Right ventricle myocardium superior (tissue), 1 donor: ENCODE measurements at regions not wholly inside any gene's neighbourhood (a gene's known extent, or its start where the extent isn't known, plus 50 kb on each side); places are given as distances from the start of the nearest gene placed in this dataset.
"Not testable (repeated sequence)": the region's sequence is repeated elsewhere in the genome, so short reads cannot be mapped to it uniquely, and the experiment has no call there.

Experiments
- ATAC-seq: fragments of 200-7000 bp; cut with Tn5 transposase; one replicate; pipeline ENCODE4 v1.9.1; 2020; ENCODE audit warnings: mild to moderate bottlenecking; ENCODE audit not compliant: poor library complexity
- DNase-seq: peaks from one replicate; pipeline ENCODE4 v3.0.0-alpha.2; 2020
- intact Hi-C: fragments of 100-400 bp; cut with DNase I; formaldehyde crosslinking; loops from one replicate; pipeline ENCODE4 v1.11.2; 2022
- donor health status: DM: no; HTN: yes; CAD: no; lungs with severe emphysema.

DNA sequence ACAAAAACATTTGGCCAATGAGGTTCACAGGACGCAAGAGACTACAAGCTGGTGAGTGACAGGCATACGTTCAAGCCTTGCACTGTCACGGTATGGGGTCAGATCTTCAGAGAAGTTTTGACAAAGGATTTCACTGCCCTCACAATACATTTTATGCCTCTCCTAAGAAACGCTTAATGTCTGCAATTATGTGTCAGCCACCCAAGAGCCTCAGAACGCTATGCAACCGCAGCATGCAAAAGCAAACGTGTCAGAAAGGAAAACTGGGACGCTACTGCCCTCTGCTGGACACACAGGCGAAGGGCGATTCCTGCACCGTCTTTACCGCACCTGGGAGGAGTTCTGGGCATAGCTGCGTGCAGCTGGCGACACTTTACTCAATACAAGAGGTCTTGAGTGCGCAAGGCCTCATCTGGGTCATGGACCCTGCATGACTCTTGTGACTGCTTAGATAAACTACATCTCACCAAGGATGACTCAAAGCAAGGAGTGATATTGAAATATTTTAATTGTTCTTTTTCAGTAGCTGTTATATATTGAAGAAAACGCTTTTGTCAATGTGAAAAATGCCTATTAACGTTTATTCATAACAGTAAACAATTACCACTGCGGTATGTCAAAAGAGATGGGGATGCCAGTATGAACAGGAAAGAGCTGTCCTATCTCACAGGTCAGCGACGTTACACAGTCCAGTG, 147.6 kb upstream of the FRG1 start:
- peak; percentile 76 for DNase-seq
- ATAC-seq = peak; percentile 98
- intact Hi-C loops = no loop called here

DNA sequence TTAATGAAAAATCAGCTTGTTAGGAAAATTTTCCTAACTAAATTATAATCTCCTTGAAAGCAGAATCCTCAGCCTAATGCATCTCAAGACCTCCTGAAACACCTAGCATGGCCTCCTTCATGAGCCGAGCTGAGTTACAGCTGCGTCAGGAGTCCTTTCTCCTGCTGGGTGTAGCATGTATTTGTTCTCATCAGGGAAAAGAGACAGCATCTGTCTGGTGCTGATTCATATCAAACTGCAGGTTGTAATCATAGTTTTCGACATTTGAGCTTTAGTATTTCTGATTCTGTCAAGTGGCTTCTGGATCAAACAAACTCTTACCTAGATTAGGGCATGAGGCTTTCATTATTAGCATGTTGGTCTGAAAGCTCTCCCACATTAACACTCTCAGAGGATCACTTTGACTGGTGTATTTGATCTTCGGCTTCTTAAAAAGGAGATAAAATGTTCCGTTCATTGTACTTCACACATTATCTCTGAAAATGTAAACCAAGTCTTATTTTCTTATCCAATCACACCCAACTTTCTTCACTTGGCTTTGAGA, 140.1 kb upstream of the FRG1 start:
- intact Hi-C loops = no loop called here
- DNase-seq = no peak
- ATAC-seq = no peak

DNA sequence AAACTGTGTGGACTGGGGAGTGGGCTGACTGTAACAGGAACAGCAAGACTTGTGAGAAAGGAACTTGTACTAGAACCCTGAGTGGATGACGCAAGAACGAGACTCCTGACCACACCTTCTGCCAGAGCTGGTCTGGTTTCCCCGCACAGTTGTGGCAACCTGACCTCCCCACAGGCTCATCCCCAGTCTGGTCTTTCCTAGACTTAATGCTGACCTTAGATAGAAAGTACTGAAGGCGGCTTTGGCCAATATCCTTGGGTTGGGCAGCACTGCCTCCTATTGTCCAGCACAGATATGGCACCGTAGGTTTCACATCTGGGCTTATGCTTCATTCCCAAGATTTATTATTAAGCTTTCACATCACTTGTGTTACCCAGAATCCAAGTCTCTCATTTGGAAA, 137.8 kb upstream of the FRG1 start:
- intact Hi-C loops = no loop called here
- no peak for DNase-seq
- ATAC-seq = no peak

DNA sequence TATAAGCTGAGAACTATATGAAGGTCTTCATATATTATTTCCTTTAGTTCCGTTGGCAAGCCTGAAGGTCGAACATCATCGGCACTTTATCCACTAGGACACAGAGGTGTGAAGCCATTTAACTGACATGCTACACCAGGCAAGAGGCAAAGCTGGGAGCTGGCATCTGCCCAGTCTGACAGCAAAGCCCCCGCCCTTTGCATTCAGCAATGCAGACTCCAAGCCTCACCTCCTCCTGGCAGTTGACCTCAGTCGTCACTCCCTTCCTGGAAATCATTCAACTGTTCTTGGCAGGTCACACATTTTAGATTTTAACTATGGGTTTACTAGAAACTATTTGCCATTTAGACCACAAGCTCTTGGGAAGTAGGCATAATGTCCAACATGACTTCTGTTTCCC, 135.8 kb upstream of the FRG1 start:
- ATAC-seq (peak; percentile 88), DNase-seq (peak; percentile 68)
- intact Hi-C loops = no loop called here

DNA sequence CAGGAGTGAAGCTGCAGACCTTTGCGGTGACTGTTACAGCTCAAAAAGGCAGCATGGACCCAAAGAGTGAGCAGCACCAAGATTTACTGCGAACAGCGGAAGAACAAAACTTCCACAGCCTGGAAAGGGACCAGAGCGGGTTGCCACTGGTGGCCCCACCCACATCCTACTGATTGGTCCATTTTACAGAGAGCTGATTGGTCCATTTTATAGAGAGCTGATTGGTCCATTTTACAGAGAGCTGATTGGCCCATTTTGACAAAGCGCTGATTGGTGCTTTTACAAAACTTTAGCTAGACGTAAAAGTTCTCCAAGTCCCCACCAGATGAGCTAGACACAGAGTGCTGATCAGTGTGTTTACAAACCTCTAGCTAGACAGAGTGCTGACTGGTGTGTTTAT, 134.2 kb upstream of the FRG1 start:
- intact Hi-C loops = no loop called here
- ATAC-seq = no peak
- DNase-seq = no peak

DNA sequence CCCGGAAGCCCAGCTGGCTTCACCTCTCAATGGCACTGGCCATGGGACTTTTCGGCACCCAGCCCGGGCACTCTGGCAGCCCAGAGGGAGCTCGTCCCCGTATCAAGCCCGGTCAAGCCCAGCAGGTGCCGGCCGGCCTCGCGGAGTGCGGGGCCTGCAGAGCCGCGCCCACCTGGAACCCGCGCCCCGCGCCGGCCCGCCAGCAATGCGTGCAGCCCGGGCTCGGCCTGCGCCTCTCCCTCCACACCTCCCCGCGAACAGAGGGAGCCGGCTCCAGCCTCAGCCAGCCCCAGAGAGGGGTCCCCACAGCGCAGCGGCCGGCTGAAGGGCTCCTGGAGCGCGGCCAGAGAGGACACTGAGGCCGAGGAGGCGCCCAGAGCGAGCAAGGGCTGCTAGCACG, 133.6 kb upstream of the FRG1 start:
- ATAC-seq (no peak), DNase-seq (no peak)
- intact Hi-C loops = no loop called here

DNA sequence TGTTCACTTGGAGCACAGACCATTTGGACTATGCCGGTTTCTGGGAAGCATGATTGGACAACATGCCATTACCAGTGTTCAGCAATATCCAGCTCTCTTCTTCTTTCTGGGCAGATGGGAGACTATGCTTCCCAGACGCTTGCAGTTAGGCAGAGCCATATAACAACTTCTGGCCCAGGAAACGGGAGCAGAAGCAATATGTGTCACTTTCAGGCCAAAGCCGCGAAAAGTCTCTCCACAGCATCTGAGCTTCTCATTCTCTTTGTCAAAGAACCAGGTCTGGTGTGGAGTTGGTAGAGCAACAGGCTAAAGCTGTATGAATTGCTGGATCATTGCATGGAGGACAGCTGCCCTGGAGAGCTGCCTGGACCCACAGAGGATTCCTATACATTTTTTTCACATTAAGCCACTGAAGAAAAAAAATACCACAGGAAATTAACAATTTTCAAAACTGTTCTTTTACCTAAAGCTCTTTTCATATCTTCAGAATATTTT, 131.4 kb upstream of the FRG1 start:
- DNase-seq (no peak), ATAC-seq (no peak)
- intact Hi-C loops = no loop called here

DNA sequence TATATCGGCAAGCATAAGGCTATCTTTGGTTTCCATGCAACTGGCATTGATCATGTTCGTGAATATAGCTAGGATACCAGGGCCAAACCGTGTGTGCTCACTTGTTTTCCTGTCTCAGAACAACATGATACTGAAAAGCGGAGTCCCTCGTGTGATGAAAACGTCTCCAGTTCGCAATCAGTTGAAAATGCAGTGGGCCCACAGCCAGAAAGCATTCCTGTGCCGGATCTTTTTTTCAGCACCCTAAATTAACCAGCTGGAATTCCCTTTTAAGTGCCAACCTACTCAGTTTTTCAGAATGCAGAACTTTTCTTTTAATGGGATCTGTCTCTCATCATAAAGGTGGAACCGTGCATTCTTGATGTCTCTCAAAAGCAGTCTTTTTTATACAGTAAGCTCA, 130.8 kb upstream of the FRG1 start:
- ATAC-seq (peak; percentile 14), DNase-seq (no peak)
- intact Hi-C loops = no loop called here

DNA sequence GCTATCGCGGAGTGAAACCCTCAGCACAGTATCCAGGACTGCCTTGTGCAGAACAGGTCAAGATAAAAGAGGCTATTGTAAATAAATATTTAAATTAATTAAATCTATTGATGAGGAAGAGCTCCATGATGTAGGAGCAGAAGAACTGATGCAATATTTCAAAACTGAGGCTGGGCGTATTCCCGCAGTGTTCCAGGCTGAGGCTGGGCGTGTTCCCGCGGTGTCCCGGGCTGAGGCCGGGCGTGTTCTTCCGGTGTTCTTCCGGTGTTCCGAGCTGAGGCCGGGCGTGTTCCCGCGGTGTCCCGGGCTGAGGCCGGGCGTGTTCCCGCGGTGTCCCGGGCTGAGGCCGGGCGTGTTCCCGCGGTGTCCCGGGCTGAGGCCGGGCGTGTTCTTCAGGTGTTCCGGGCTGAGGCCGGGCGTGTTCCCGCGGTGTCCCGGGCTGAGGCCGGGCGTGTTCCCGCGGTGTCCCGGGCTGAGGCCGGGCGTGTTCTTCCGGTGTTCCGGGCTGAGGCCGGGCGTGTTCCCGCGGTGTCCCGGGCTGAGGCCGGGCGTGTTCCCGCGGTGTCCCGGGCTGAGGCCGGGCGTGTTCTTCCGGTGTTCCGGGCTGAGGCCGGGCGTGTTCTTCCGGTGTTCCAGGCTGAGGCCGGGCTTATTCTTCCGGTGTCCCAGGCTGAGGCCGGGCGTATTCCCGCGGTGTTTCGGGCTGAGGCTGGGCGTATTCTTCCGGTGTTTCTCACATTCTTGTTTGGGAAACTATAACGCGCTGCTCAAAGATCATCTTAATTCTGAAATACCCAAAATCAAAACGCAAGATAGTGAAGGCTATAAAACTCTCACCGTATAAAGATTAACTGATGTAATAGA, 130.1 kb upstream of the FRG1 start:
- intact Hi-C loops, ATAC-seq, DNase-seq: not testable (repeated sequence)

DNA sequence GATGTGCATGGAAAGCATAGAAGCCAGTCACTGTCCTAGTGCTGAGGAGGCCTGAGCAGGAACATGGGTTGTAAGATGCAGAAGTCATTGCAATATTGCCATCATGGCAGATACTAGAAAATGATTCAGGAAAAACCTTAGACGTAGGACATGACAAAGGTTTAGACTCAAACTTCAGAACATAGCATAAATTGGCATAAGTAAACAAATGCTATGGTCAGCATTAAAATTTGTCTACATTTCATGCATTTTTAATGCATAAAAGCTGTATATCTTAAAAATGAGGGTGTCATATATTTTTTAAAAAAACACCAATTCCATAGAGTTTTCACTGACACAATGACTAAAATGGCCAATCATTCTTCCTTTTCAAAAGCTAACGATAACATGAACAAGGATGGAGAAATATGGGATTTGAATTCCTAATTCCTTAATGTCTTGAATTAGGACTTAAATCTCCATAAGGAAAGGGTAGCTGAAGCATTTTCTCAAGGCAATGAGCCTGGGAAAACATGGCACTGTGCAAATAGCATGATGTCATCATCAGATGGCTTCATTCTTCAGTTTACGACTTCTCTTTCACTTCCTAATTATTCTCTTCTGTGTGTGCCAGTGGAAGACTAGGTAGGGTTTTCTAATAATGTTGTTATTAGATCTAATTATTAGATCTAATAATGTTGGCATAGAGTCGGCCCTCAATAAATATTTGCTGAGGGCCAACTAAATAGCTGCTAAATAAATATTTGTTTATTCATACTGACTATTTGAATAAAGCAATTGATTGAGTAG, 125.1 kb upstream of the FRG1 start:
- ATAC-seq (no peak), DNase-seq (no peak)
- intact Hi-C loops = no loop called here

DNA sequence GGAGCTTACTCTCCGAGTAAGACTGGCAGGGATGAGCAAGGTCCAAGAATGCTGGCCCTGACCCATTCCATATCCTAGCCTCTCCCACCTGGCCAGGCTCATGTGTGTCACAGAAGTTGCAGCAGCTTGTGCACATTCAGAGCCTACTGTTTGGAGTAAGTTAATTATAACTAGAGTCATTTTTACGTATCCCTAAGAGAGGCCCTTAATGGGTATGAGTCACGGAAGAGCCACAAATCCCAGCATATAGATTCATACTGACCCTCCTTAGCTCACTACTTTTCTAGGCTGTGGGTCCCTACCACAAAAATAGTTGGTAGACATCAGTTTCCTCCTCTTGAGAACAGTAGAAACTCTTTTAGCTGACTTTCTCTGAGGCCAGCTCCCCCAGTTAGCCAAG, 118.3 kb upstream of the FRG1 start:
- ATAC-seq = no peak
- intact Hi-C loops = no loop called here

DNA sequence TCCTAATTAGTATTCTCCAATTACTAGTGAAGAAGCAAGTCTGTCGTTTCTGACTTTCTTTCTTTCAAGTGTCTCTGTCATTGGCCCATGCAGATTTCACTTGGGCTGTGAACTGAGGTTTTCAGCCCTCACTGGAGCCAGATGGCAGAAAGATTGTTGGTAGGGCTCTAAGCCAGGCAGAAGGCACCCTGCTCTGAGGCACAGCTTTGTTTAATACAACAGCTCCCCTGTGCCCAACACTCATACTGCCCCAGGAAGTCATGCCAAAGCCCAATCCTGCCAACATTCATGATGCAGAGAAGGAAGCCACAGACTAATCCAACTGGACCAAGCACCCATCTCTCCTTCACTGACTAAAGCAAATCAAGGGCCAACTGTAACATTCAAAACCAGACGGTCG, 117.1 kb upstream of the FRG1 start:
- no peak for DNase-seq
- intact Hi-C loops = no loop called here
- ATAC-seq = peak; percentile 62

More for the DNA sequence above, 118.3 kb upstream of the FRG1 start:
- no peak for DNase-seq

DNA sequence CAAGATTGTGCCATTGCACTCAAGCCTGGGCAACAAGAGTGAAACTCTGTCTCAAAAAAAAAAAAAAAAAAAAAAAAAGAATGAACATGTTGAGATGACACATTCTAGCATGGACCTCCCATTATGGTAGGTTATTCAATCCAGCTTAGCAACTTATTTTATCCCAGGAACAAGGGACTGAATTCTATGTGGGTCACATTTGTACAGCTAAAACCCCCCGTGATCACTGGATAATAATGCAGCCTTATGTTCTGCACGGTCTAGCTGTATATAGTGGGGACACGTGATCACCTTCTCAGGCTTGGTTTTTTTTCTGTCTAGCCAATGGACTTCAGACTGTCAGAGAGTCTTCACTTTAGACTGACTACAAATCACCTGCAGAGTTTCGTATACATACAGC, 115.2 kb upstream of the FRG1 start:
- intact Hi-C loops = no loop called here
- DNase-seq = no peak
- ATAC-seq = no peak

DNA sequence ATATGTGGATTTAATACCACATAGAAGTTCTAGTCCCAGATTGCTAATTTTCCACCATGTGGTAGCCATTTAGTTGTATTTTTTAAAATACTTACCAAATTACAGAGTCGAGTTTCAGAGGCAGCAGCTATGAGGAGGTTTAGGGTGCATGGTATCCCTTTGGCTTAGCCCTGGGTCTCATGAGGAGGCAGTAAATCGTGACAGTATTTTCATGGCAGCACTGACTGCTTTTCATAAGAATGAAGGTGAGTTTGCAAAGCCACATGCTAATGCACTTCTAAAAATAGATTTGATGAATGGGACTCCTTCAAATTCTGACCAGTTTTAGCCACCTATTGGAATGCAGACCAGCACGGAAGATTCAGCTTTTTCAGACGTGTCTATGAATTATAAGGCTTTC, 114.0 kb upstream of the FRG1 start:
- intact Hi-C loops = no loop called here
- DNase-seq (no peak), ATAC-seq (no peak)

DNA sequence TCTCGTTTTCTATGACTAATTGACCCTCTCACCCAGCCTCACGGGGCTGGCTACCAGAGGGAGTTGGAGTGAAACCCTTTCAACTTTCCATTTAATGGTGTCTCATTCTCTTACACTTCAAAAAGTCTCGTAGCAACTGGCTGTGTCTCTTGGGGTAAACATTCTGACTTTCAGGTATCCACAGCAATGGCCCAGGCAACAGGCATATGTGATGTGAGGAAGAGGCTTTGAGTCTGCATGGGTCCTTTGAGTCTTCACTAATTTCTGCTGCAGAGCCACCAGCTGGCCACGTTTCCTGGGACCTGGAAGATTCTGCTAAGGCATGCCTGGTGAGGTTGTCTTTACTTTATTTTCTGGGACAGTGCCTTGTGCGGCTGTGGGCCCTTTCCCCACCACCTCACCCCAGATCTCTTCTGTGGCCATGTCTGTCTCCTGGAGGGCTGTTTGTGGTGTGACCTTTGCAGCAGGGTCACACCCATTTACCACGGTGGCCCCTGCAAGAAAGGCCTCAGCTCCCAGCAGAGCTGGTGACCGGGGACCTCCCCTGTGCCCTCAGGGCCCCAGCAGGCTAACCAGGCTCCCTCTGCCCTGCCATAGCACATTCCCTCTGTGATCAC, 112.5 kb upstream of the FRG1 start:
- ATAC-seq (no peak), DNase-seq (no peak)
- intact Hi-C loops = no loop called here

DNA sequence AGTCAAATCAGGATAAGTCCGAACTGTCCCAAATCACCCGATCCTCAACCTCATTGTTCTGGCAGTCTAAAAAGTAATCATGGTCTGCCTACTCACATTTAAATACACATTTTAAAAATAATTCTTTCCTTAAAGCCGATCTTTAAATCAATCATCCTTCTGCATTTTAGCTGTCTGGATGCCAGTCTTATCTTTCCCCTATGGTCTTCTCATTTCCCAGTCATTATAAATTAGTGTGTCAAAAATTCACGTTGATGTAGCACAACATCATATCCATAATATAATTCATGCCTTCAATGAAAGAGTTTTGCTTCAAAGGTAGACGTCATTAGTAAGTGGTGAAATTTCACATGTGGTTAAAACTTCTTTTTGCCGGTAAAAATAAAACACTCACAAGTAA, 108.1 kb upstream of the FRG1 start:
- intact Hi-C loops = no loop called here
- no peak for ATAC-seq
- no peak for DNase-seq

DNA sequence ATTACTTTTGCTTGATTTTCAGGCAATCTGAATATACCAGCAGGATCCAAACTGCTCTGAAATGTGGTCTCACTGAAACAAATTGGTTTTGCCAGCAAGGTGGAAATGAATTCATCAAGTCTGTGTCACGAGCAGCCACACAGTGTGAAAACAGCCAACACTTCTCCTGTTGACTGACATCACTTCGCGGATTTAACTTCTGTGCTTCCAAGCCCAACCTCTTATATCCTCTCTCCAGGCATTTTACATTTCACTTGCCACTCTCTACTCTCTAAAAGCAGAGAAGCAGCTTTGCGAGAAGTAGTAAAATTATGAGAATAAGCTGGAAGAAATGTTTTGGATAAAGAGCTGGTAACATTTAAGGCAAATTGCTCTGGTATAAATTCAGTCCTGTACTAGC, 106.1 kb upstream of the FRG1 start:
- ATAC-seq (peak; percentile 62), DNase-seq (no peak)
- intact Hi-C loops = no loop called here

DNA sequence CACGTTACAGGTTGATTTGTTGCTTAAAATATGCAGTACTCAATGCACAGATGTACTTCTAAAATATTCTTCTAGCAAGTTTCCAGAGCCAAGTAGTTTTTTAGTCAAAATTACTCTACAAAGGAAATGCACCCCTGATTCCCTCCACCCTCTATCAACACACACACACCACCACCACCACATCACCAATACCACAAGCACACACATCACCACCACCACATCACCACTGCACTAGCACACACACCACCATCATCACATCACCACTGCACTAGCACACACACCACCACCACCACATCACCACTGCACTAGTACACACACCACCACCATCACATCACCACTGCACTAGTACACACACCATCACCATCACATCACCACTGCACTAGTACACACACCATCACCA, 105.2 kb upstream of the FRG1 start:
- DNase-seq (no peak), ATAC-seq (no peak)
- intact Hi-C loops = no loop called here

DNA sequence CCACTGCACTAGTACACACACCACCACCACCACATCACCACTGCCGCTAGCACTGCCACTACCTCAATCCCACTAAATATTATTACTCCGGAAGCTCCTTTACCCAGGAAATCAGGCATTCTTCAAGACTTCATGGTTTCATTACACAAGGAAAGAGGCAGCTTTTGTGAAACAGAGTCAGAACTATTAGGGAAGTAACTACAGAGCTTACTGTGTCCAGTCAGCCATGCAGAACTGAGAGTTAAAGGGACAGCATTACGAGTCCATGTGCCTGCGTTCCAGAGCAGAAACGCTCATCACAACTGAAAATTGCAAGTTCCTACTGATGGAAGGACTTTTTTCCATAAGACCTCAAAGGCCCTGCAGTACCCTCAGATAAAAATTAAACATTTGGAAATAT, 103.2 kb upstream of the FRG1 start:
- no peak for DNase-seq
- intact Hi-C loops = no loop called here
- no peak for ATAC-seq
